ENCODE measurements at regions not wholly inside any gene's neighbourhood (a gene's known extent, or its start where the extent isn't known, plus 50 kb on each side); places are given as distances from the start of the nearest gene placed in this dataset.

DNA sequence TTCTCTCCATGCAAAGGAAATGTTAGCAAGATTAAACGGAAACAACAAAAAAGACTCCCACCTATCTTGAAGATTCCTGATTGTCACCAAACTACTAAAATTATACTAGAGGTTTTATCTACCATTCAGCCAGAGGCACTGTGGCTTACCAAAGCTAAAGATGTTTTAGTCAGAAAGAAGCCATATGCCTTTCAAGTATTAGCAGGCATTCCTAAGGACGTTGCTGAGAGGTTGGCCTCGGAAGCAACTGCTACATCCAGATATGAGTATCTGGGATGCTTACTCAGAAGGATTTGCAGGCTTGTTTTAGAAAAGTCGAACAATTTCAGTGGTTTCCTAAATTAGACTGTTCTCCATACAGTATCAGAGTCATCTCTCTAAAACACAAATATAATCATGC lies 88.3 kb upstream of the UBE2E3 start:
- no peak for TF ChIP-seq TAF1 (IDR thresholded peaks at IDR 0.05; ENCODE audit: borderline replicate concordance, insufficient read depth, low read length)
- TF ChIP-seq FOXP2 (optimal IDR thresholded peaks at IDR 0.05; ENCODE audit: borderline replicate concordance, extremely low read depth, extremely low read length, insufficient read depth): no peak
- TF ChIP-seq REST (IDR thresholded peaks at IDR 0.05; ENCODE audit: insufficient read depth in 1 of 2, low read depth in 2 of 2, low read length in 2 of 2): no peak

- TF ChIP-seq TAF1 (IDR thresholded peaks at IDR 0.05; ENCODE audit: borderline replicate concordance, insufficient read depth, low read length): no peak
- no peak for TF ChIP-seq REST (IDR thresholded peaks at IDR 0.05; ENCODE audit: insufficient read depth in 1 of 2, low read depth in 2 of 2, low read length in 2 of 2)
- no peak for TF ChIP-seq POLR2AphosphoS5 (IDR thresholded peaks at IDR 0.05; ENCODE audit: low read depth, low read length)
- no peak for TF ChIP-seq FOXP2 (optimal IDR thresholded peaks at IDR 0.05; ENCODE audit: borderline replicate concordance, extremely low read depth, extremely low read length, insufficient read depth)
- no peak for TF ChIP-seq SIN3A (IDR thresholded peaks at IDR 0.05; ENCODE audit: borderline replicate concordance, insufficient read depth, low read length)
These were observed 89.0 kb upstream of the UBE2E3 start for GRCh38 chr2:180891360-180891759.

DNA sequence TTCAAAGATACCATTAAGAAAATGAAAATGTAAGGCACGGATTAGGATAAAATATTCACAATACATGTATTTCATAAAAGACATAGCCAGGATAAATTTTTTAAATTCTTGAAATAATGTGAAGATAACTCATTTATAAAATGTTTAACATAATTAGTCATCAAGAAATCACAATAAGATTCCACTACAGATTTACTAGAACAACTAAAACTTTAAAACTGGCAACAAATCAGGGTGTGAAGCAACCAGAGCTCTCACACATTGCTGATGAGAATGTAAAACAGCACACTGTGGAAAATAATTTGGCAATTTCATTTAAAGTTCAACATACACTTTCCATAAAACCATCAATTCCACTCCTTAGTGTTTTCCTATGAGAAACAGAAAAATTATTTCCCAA lies 89.6 kb upstream of the UBE2E3 start:
- TF ChIP-seq POLR2AphosphoS5 (IDR thresholded peaks at IDR 0.05; ENCODE audit: low read depth, low read length): no peak
- no peak for TF ChIP-seq TAF1 (IDR thresholded peaks at IDR 0.05; ENCODE audit: borderline replicate concordance, insufficient read depth, low read length)
- TF ChIP-seq FOXP2 (optimal IDR thresholded peaks at IDR 0.05; ENCODE audit: borderline replicate concordance, extremely low read depth, extremely low read length, insufficient read depth): no peak
- no peak for TF ChIP-seq REST (IDR thresholded peaks at IDR 0.05; ENCODE audit: insufficient read depth in 1 of 2, low read depth in 2 of 2, low read length in 2 of 2)

DNA sequence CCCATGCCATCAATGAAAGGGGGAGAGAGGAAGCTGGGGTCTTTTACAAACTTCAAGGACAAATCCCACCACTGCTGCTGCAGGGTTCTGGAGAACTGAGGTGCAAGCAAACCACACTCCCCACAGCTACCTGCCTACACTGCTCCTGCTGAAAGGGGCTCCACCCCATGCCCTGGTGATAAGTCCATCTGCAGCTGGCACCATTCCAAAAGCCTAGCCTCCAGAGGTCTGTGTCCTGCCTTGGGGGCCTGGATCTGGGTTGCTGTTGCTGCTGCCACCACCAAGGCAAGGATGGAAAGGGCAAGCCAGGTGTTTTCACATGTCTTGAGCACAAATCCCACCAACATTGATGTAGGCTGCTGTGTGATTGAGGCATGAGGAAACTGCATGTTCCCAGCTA lies 97.4 kb upstream of the UBE2E3 start:
- TF ChIP-seq TAF1 (IDR thresholded peaks at IDR 0.05; ENCODE audit: borderline replicate concordance, insufficient read depth, low read length) (no peak), SIN3A (IDR thresholded peaks at IDR 0.05; ENCODE audit: borderline replicate concordance, insufficient read depth, low read length) (no peak), REST (IDR thresholded peaks at IDR 0.05; ENCODE audit: insufficient read depth in 1 of 2, low read depth in 2 of 2, low read length in 2 of 2) (no peak), POLR2AphosphoS5 (IDR thresholded peaks at IDR 0.05; ENCODE audit: low read depth, low read length) (no peak), FOXP2 (optimal IDR thresholded peaks at IDR 0.05; ENCODE audit: borderline replicate concordance, extremely low read depth, extremely low read length, insufficient read depth) (no peak)

- TF ChIP-seq REST (IDR thresholded peaks at IDR 0.05; ENCODE audit: insufficient read depth in 1 of 2, low read depth in 2 of 2, low read length in 2 of 2) (no peak), TAF1 (IDR thresholded peaks at IDR 0.05; ENCODE audit: borderline replicate concordance, insufficient read depth, low read length) (no peak), FOXP2 (optimal IDR thresholded peaks at IDR 0.05; ENCODE audit: borderline replicate concordance, extremely low read depth, extremely low read length, insufficient read depth) (no peak), POLR2AphosphoS5 (IDR thresholded peaks at IDR 0.05; ENCODE audit: low read depth, low read length) (no peak), SIN3A (IDR thresholded peaks at IDR 0.05; ENCODE audit: borderline replicate concordance, insufficient read depth, low read length) (no peak)
These were observed 103.9 kb upstream of the UBE2E3 start for GRCh38 chr2:180876506-180876905.
